NCI-H748 treated with DMSO at 0.1 percent for 48 hours (cell line): ENCODE measurements at regions not wholly inside any gene's neighbourhood (a gene's known extent, or its start where the extent isn't known, plus 50 kb on each side); places are given as distances from the start of the nearest gene placed in this dataset.

Source experiments
- DNase-seq: peaks from one replicate; lab custom pipeline; 2025; lab: John Stamatoyannopoulos, UW

GRCh38 chr1:244220410-244220809 is 169.3 kb downstream of the ZBTB18 start:
- DNase-seq = no peak

- DNase-seq = no peak
Observed at GRCh38 chr1:244221991-244222390, 170.9 kb downstream of the ZBTB18 start.

DNA sequence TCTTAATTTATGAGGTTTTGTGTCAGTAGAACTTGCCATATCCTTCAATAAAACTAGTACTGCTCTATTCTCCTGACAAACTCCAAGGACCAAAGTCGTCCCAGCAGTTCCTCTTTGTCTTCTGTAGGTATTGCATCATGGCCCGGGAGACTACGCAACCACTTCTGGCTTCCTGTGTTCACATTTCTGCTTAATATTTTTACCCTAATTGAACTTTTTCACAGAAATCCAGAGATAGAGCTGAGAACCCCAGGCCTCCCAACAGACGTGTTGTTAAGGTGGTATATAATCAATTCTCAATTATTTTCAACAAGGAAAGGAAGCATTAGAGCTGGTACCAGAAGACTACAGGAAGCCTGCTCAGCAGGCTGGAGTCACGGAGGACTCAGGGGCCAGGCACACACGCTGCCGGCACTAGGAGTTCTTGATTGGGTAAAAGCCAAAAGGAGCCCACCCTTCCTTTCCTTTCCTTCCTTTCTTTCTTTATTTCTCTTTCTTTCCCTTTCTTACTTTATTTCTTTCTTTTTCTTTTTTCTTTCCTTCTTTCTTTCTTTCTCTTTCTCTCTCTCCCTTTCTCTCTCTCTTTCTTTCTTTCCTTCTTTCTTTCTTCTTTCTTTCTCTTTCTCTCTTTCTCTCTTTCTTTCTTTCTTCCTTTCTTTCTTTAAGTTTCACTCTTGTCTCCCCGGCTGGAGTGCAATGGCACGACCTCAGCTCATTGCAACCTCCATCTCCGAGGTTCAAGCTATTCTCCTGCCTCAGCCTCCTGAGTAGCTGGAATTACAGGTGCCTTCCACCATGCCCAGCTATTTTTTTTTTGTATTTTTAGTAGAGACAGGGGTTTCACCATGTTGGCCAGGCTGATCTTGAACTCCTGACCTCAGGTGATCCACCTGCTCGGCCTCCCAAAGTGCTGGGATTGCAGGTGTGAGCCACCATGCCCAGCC is 173.7 kb downstream of the ZBTB18 start:
- no peak for DNase-seq

DNA sequence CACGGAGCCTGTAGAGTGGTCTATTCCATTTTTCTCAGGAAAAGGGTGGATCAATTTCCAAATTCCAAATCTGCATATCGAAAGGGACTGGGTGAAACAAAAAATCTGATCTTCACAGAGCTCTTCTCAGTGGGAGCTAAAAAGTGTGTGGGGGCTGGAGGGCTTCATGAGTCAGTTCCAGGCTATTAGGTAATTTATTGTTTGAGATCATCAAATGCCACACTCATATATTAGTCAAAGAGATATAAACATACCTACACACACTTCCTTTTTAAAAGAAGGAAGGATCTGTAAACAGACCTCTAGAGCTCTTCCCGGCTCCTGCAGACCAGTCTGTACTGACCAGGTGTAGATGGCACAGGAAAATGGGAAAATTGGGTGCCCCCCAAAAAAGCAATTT is 175.4 kb downstream of the ZBTB18 start:
- DNase-seq = no peak

GRCh38 chr1:244230470-244230869 is 179.4 kb downstream of the ZBTB18 start:
- DNase-seq = no peak

GRCh38 chr1:244231193-244231571 is 180.1 kb downstream of the ZBTB18 start:
- no peak for DNase-seq

- peak; percentile 53 for DNase-seq
Observed at GRCh38 chr1:244231572-244232315, 180.7 kb downstream of the ZBTB18 start.

- DNase-seq = no peak
Observed at GRCh38 chr1:244234009-244234643, 183.0 kb downstream of the ZBTB18 start.

- no peak for DNase-seq
Observed at GRCh38 chr1:244235157-244235556, 184.1 kb downstream of the ZBTB18 start.

GRCh38 chr1:244236101-244236500 is 185.0 kb downstream of the ZBTB18 start:
- DNase-seq = no peak

DNA sequence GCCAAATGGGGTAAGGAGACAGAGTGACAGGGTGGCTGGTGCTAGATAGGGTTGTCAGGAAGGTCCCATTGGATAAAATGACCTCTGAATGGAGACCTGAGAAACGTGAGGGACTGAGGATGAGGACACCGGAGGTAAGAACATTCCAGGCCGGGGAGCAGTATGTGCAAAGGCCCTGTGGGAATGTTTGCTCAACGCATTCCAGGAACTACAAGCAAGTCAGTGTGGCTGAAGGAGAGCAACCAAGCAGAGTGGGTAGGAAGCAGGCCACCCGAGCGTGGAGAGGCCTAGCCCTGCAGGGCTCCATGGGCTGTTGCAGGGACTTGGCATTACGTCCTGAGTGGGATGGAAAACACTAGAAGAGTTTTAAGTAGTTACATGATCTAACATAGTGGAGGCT is 185.6 kb downstream of the ZBTB18 start:
- no peak for DNase-seq

GRCh38 chr1:244237445-244237844 is 186.4 kb downstream of the ZBTB18 start:
- DNase-seq = no peak

- peak; percentile 81 for DNase-seq
Observed at GRCh38 chr1:244239261-244239770, 188.2 kb downstream of the ZBTB18 start.

DNA sequence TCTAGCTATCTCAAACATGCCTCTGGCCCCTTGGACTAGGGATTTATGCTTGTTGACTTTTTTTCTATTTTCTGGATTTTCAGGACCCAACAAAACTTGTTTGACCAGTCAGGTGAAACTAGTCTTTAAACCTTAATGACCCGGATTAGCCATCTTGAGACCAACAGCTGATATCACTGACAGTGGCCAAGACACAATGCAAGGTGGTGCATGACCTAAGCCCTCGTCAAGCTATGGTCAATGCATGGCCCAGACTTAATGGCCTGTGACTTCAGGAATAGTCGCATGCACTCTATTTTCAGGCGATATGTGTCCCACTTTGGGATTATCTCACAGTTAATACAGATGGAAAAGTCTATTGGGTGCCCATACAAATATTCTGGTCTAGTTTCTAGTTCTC is 190.4 kb downstream of the ZBTB18 start:
- DNase-seq = no peak

GRCh38 chr1:244242446-244242845 is 191.4 kb downstream of the ZBTB18 start:
- no peak for DNase-seq

GRCh38 chr1:244246334-244246733 is 195.3 kb downstream of the ZBTB18 start:
- no peak for DNase-seq

- DNase-seq = no peak
Observed at GRCh38 chr1:244248426-244248825, 197.3 kb downstream of the ZBTB18 start.

- no peak for DNase-seq
Observed at GRCh38 chr1:244252211-244252610, 199.5 kb downstream of the ADSS2 start.

DNA sequence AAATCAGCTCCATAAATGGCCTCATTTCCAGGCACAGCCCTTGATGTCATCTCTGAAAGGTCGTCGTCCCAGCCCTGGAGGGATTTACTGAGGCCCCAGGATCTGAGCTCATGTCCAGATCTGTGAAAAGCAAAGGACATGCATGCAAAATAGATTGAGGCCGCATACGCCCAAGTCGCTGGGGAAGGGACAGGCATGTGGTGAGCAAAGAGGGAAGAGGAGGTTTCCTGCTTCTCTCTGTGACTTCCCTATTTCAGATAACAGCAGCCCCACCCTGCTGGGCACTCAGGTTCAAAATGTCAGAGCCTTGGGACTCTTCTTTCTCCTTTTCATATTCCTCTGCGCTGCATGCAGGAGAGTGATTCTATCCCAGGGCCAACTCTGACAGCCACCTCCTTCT is 197.2 kb downstream of the ADSS2 start:
- DNase-seq = no peak

GRCh38 chr1:244255426-244255965 is 196.2 kb downstream of the ADSS2 start:
- DNase-seq = no peak

DNA sequence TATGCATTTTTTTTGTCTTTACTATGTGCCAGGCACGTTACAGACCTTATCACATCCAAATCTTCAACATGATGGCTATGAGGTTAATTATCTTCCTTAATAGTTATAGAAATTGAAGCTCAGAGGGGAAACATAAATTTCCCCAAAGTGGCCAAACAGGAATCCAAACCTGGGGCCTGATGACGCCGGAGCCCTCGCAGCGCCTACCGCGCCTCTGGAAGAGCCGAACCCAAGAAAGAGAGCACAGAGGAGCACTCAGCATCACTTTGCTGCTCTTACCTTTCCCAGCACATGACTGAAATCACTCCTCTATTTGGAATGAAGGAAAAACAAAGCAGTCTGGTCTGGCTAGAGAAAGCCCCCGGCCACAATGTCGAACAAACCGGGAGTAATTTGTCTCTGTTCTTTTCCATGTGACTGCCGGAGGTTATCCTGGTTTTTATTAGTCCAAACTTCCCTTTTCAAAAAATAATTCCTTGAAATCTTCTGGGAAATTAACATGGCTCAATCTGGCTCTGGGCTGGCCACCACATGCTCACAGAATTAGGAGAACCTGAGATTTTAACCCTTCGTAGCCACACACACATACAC is 195.5 kb downstream of the ADSS2 start:
- DNase-seq = peak; percentile 6

GRCh38 chr1:244264163-244264562 is 187.5 kb downstream of the ADSS2 start:
- DNase-seq = no peak
